ENCODE measurements at regions not wholly inside any gene's neighbourhood (a gene's known extent, or its start where the extent isn't known, plus 50 kb on each side); places are given as distances from the start of the nearest gene placed in this dataset.

DNA sequence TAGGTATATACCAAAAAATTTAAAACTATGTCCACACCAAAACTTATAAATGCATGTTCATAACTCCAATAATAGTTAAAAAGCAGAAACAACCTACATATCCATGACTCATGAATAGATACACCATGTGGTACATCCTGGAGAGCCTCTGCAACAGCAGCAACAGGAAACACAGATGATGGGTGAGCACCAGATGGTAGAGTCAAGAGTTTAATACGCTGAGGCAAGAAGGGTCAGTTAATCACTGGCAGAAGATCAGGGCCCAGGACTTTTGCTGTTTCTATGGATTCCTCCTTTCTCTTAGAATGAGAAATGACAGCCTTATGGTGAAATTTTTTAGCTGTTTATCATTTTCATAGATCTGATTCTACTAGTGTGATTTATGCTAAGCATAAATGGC lies 351.8 kb upstream of the ADAMTSL1 start:
- TF ChIP-seq, protein P1, sequence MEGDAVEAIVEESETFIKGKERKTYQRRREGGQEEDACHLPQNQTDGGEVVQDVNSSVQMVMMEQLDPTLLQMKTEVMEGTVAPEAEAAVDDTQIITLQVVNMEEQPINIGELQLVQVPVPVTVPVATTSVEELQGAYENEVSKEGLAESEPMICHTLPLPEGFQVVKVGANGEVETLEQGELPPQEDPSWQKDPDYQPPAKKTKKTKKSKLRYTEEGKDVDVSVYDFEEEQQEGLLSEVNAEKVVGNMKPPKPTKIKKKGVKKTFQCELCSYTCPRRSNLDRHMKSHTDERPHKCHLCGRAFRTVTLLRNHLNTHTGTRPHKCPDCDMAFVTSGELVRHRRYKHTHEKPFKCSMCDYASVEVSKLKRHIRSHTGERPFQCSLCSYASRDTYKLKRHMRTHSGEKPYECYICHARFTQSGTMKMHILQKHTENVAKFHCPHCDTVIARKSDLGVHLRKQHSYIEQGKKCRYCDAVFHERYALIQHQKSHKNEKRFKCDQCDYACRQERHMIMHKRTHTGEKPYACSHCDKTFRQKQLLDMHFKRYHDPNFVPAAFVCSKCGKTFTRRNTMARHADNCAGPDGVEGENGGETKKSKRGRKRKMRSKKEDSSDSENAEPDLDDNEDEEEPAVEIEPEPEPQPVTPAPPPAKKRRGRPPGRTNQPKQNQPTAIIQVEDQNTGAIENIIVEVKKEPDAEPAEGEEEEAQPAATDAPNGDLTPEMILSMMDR (IDR thresholded peaks at IDR 0.05), result no peak
- TF ChIP-seq POLR2A (IDR thresholded peaks at IDR 0.05), result no peak

Data from heart left ventricle (tissue), 13 donors.